ENCODE measurements at regions not wholly inside any gene's neighbourhood (a gene's known extent, or its start where the extent isn't known, plus 50 kb on each side); places are given as distances from the start of the nearest gene placed in this dataset.

DNA sequence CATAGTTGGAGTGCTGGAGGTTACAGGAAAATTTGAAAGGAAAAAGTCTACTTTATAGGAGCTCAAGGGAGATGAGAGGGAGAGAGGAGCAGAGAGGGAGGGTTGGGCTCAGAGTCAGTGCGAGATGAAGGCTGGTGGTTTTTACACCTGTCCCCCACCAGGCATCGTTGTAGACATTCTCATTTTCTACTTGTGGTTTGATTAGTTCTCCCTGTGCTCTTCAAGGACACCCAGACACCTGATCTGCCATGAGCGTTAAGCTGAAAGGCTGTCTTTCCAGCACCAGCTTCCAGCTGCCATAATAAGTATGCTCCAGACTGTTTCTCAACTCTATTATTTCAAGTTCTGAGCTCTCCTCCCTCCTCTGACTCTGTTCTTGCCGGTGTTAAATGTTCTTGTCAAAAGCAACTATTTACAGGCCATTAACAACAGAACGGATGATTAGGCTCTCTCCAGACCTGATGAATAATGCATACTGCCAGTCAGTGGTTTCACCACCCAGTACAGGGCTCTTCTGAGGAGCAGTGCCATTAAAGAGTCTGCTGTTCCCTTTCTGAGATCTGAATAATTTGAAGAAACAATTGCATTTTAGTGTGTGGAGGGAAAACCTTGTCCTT is 514.6 kb upstream of the MCTP2 start:
- peaks cover 56% of the 10 kb centered on the region for H3K27me3 ChIP-seq (ENCODE audit: insufficient read depth, low read depth, severe bottlenecking)
- no peaks in the 10 kb centered on the region for H3K36me3 ChIP-seq
- TF ChIP-seq, protein P1, sequence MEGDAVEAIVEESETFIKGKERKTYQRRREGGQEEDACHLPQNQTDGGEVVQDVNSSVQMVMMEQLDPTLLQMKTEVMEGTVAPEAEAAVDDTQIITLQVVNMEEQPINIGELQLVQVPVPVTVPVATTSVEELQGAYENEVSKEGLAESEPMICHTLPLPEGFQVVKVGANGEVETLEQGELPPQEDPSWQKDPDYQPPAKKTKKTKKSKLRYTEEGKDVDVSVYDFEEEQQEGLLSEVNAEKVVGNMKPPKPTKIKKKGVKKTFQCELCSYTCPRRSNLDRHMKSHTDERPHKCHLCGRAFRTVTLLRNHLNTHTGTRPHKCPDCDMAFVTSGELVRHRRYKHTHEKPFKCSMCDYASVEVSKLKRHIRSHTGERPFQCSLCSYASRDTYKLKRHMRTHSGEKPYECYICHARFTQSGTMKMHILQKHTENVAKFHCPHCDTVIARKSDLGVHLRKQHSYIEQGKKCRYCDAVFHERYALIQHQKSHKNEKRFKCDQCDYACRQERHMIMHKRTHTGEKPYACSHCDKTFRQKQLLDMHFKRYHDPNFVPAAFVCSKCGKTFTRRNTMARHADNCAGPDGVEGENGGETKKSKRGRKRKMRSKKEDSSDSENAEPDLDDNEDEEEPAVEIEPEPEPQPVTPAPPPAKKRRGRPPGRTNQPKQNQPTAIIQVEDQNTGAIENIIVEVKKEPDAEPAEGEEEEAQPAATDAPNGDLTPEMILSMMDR (IDR thresholded peaks at IDR 0.05; ENCODE audit: low read depth, low read length): no peak
- H3K9me3 ChIP-seq (ENCODE audit: severe bottlenecking): no peaks in the 10 kb centered on the region
- no peak for DNase-seq
- H3K4me3 ChIP-seq (ENCODE audit: low read depth, low read length): no peak overlapping the region
- no peak overlapping the region for H3K27ac ChIP-seq

DNA sequence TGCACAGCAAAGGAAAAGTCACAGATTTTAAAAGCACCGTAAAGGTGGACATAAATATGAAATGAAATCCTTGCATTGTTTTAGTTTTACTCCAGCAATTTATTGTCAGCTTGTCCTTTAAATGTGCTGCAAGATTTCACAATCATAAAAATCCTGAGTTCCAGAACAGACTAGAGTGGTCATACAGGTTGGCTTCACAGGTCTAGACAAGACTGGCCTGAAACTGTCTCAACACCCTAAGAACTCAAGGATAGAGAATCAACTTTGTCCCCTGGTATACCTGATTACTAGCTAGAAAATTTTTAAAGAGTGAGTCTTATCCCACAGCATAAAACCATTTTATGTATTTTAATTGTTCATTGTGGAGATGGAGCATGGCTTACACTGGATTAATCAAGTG is 521.7 kb upstream of the MCTP2 start:
- TF ChIP-seq, protein P1 (IDR thresholded peaks at IDR 0.05; ENCODE audit: low read depth, low read length): no peak
- Histone ChIP-seq H3K36me3 (no peaks in the 10 kb centered on the region), H3K27me3 (ENCODE audit: insufficient read depth, low read depth, severe bottlenecking) (peaks cover 63% of the 10 kb centered on the region), H3K4me3 (ENCODE audit: low read depth, low read length) (no peak overlapping the region), H3K27ac (no peak overlapping the region), H3K9me3 (ENCODE audit: severe bottlenecking) (no peaks in the 10 kb centered on the region)
- no peak for DNase-seq

DNA sequence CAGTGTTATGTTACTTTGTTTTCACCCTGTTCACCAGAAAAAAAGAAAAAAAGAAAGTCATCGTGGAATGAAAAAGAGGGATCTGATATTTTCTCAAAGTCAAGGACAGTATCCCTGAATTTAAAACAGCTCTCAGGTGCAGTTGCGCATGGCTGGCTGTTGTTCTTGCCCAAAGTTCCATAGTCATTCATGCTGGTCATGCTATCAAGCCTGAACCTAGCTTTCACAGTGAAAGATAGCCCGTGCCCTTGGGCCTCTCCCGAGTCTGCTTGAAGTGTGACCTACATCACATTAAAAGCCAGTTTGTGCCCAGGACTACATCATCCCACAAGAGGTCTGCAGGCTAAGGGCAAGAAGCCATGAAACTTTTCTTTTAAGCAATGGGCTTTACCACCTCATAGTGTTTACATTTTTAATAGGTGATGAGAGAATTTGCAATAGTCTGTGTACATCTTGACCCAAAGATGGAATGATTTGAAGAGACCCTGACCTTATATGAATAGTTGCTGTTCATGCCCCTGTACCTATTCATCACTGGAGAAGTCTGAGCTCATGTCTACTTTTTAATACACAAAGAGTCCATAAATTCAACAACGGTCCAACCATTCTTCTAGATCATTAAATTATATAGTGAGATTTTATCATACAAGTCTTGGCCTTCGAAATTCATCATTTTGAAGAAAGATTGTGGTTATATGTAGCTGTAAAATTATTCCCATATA is 522.5 kb upstream of the MCTP2 start:
- Histone ChIP-seq H3K9me3 (ENCODE audit: severe bottlenecking) (no peaks in the 10 kb centered on the region), H3K27me3 (ENCODE audit: insufficient read depth, low read depth, severe bottlenecking) (peaks cover 62% of the 10 kb centered on the region), H3K27ac (no peak overlapping the region), H3K36me3 (no peaks in the 10 kb centered on the region), H3K4me3 (ENCODE audit: low read depth, low read length) (no peak overlapping the region)
- TF ChIP-seq, protein P1 (IDR thresholded peaks at IDR 0.05; ENCODE audit: low read depth, low read length): no peak
- DNase-seq: no peak

DNA sequence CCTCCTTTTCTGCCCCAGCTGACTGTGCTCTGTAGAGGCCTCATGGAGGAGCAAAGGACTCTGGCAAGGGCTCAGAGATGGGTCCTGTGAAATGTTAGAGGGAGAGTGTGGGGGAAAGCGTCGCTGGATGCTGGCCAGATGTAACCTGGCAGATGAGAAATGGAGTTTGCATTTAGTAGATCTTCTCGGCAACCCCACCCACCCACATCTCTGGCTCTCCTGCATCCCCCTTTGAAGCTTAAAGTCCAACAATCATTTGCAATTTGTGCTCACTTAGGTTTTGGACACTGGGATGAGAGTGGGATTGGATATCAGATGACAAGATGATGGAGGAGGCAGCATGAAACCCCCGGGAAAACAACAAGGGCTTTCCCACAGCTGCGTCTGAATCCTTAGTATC is 523.6 kb upstream of the MCTP2 start:
- H3K9me3 ChIP-seq (ENCODE audit: severe bottlenecking): no peaks in the 10 kb centered on the region
- TF ChIP-seq, protein P1 (IDR thresholded peaks at IDR 0.05; ENCODE audit: low read depth, low read length): no peak

DNA sequence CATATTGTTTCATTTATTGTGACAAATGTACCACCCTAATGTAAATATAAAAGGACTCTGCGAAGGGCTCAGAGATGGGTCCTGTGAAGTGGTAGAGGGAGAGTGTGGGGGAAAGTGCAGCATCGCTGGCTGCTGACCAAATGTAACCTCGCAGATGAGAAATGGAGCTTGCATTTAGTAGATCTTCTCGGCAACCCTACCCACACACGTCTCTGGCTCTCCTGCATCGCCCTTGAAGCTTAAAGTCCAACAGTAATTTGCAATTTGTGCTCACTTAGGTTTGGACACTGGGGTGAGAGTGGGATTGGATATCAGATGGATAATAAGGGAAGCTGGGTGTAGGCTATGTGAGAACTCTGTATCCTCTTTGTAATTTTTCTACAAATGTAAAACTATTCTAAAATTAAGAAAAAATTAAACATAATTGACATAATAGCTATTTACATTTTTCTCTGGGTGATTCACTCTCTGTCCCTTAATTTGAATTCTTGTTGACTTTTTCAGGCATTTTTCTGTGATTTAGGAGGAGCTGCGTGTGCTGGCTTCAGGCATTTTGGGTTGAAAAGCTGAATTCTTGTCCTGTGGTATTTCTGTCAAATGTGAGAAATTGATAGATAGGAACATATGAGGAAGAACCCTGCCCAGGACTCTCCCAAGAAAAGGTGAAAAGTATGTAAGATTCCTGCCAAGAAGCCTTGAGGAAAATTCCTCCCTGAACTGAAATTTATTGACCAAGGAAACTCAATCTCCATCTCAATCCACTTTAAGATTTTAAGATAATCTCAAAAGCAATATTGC is 524.7 kb upstream of the MCTP2 start:
- TF ChIP-seq, protein P1 (IDR thresholded peaks at IDR 0.05; ENCODE audit: low read depth, low read length): no peak
- peaks cover 62% of the 10 kb centered on the region for H3K27me3 ChIP-seq (ENCODE audit: insufficient read depth, low read depth, severe bottlenecking)
- no peak overlapping the region for H3K27ac ChIP-seq
- no peaks in the 10 kb centered on the region for H3K9me3 ChIP-seq (ENCODE audit: severe bottlenecking)
- no peaks in the 10 kb centered on the region for H3K36me3 ChIP-seq
- no peak overlapping the region for H3K4me3 ChIP-seq (ENCODE audit: low read depth, low read length)
- DNase-seq: no peak

More for the DNA sequence above, 523.6 kb upstream of the MCTP2 start:
- Histone ChIP-seq H3K36me3 (no peaks in the 10 kb centered on the region), H3K27ac (no peak overlapping the region), H3K4me3 (ENCODE audit: low read depth, low read length) (no peak overlapping the region), H3K27me3 (ENCODE audit: insufficient read depth, low read depth, severe bottlenecking) (peaks cover 61% of the 10 kb centered on the region)
- no peak for DNase-seq
